ENCODE measurements at regions not wholly inside any gene's neighbourhood (a gene's known extent, or its start where the extent isn't known, plus 50 kb on each side); places are given as distances from the start of the nearest gene placed in this dataset.

DNA sequence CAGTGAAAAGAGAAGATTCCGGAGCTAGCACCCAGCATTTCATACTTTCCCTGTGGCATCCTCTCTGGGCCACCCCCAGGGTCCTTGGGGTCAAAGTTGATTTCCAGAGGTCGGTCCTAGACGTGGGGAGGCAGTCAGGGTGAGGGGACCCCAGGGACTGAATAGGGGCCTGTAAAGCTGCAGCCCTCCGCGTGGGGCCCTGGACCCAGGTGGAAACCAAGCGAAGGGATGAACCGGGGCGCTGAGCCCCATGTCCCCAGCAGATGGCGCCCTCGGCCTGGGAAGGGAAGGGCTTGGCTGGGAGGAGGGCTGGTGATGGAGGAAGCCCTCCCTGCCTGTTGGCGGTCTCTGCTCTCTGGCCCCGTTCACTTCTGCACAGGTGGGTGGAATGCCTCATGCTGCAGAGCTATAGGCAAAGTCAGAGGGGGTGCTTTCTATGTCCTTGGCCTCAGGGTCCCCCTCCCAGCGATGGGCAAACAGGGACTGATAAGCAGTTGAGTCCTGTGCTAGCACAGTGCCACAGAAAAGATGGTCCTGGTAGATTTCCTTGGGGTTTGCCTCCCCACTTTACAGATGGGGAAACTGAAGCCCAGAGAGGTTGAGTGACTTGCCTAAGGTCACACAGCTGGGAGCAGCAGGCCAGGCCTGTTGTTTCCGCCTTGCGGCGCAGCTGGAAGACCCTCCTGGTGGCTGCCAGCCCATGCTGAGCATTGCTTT, 163.4 kb upstream of the CIBAR2 start:
- 37 to 43% methylated on average over 15 to 16 of the region's 16 CpGs for WGBS, 2 donors
- Histone ChIP-seq H3K27ac (ENCODE audit: low read depth in 1 of 2, low read length in 1 of 2) (no peak overlapping the region), H3K9me3 (ENCODE audit: control insufficient read depth in 4 of 4, insufficient read depth in 3 of 4, low read length in 3 of 4) (no peaks in the 10 kb centered on the region)

GRCh38 chr16:85276258-85276657, 164.0 kb upstream of the CIBAR2 start:
- DNase-seq (no peak), ATAC-seq (ENCODE audit: insufficient read depth, low FRiP score) (no peak)
- Histone ChIP-seq H3K27me3 (ENCODE audit: control insufficient read depth in 3 of 3, insufficient read depth in 3 of 3, low read length in 2 of 3) (no peaks in the 10 kb centered on the region), H3K36me3 (ENCODE audit: control insufficient read depth in 4 of 4, insufficient read depth in 4 of 4, low read length in 4 of 4) (peaks cover 0 to 3% (median 0%) of the 10 kb centered on the region in 4 donors), H3K9ac (ENCODE audit: insufficient read depth in 1 of 2, low read length in 2 of 2) (no peak overlapping the region), H3K9me3 (ENCODE audit: control insufficient read depth in 4 of 4, insufficient read depth in 3 of 4, low read length in 3 of 4) (no peaks in the 10 kb centered on the region), H3K27ac (ENCODE audit: low read depth in 1 of 2, low read length in 1 of 2) (no peak overlapping the region), H3K4me1 (ENCODE audit: control insufficient read depth in 5 of 5, insufficient read depth in 5 of 5, low read length in 5 of 5) (peaks cover 0 to 54% (median 17%) of the 10 kb centered on the region in 5 donors), H3K4me3 (no peak overlapping the region)
- no peak for TF ChIP-seq CTCF (IDR thresholded peaks at IDR 0.05; ENCODE audit: control extremely low read depth, extremely low read depth)
- WGBS, 2 donors = 89 to 94% methylated on average over 12 of the region's 12 CpGs

More for the DNA sequence above, 163.4 kb upstream of the CIBAR2 start:
- Histone ChIP-seq H3K36me3 (ENCODE audit: control insufficient read depth in 4 of 4, insufficient read depth in 4 of 4, low read length in 4 of 4) (peaks cover 0 to 3% (median 0%) of the 10 kb centered on the region in 4 donors), H3K4me3 (no peak overlapping the region), H3K4me1 (ENCODE audit: control insufficient read depth in 5 of 5, insufficient read depth in 5 of 5, low read length in 5 of 5) (peaks cover 0 to 49% (median 17%) of the 10 kb centered on the region in 5 donors), H3K27me3 (ENCODE audit: control insufficient read depth in 3 of 3, insufficient read depth in 3 of 3, low read length in 2 of 3) (no peaks in the 10 kb centered on the region), H3K9ac (ENCODE audit: insufficient read depth in 1 of 2, low read length in 2 of 2) (no peak overlapping the region)
- DNase-seq (peak; percentile 72 to 81 (median 78)), ATAC-seq (ENCODE audit: insufficient read depth, low FRiP score) (no peak)
- peak; percentile 70 for TF ChIP-seq CTCF (IDR thresholded peaks at IDR 0.05; ENCODE audit: control extremely low read depth, extremely low read depth)

DNA sequence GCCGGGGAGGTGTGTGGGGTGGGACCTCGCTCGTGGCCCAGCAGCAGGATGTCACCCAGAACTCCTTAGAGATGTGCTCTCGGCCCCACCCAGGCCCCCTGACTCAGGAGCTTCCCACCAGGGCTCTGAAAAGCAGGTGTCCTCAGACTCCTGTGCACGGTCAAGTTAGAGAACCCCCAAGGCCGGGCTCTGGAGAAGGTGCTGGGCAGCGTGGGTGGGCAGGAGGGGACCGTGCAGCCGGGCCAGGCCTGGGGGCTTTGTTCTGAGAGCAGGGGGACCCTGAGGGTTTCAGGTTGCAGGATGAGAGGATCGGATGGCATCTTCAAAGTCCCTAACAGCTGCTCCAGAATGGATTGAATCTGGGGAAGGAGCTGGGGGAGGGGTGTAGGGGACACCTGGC, 164.4 kb upstream of the CIBAR2 start:
- WGBS, 2 donors = 87 to 90% methylated on average over 10 of the region's 10 CpGs
- ATAC-seq (ENCODE audit: insufficient read depth, low FRiP score) = no peak
- no peak for DNase-seq

More for the DNA sequence above, 164.4 kb upstream of the CIBAR2 start:
- Histone ChIP-seq H3K9ac (ENCODE audit: insufficient read depth in 1 of 2, low read length in 2 of 2) (no peak overlapping the region), H3K9me3 (ENCODE audit: control insufficient read depth in 4 of 4, insufficient read depth in 3 of 4, low read length in 3 of 4) (no peaks in the 10 kb centered on the region), H3K36me3 (ENCODE audit: control insufficient read depth in 4 of 4, insufficient read depth in 4 of 4, low read length in 4 of 4) (peaks cover 0 to 3% (median 0%) of the 10 kb centered on the region in 4 donors), H3K27me3 (ENCODE audit: control insufficient read depth in 3 of 3, insufficient read depth in 3 of 3, low read length in 2 of 3) (no peaks in the 10 kb centered on the region), H3K4me3 (no peak overlapping the region), H3K27ac (ENCODE audit: low read depth in 1 of 2, low read length in 1 of 2) (no peak overlapping the region), H3K4me1 (ENCODE audit: control insufficient read depth in 5 of 5, insufficient read depth in 5 of 5, low read length in 5 of 5) (peaks cover 0 to 56% (median 17%) of the 10 kb centered on the region in 5 donors)
- TF ChIP-seq CTCF (IDR thresholded peaks at IDR 0.05; ENCODE audit: control extremely low read depth, extremely low read depth) = no peak
